Esophagus squamous epithelium (tissue), 5 donors: ENCODE measurements at regions not wholly inside any gene's neighbourhood (a gene's known extent, or its start where the extent isn't known, plus 50 kb on each side); places are given as distances from the start of the nearest gene placed in this dataset.
A peak's percentile ranks its signal among the peaks of the same experiment; 100 is the strongest.

Experiments
- DNase-seq: peaks from one replicate; lab custom pipeline; 2025; lab: John Stamatoyannopoulos, UW
- H3K27ac ChIP-seq, 4 donors: fragments of 200-600 bp; sonication (generic); one replicate each; pipeline ENCODE4 v1.5.1; 2016 to 2019; ENCODE audit warnings: mild to moderate bottlenecking in 1 of 4
- H3K27me3 ChIP-seq, 4 donors: fragments of 200-600 bp; sonication (generic); 1 replicate in 3 of 4; 2 replicates in 1 of 4; pipeline versions ENCODE4 v1.5.1 to v1.6.0; 2017 to 2021; ENCODE audit warnings: antibody characterized with exemption in 1 of 4
- H3K36me3 ChIP-seq, 3 donors: fragments of 200-600 bp; sonication (generic); one replicate each; pipeline ENCODE4 v1.5.1; 2016 to 2019
- H3K4me1 ChIP-seq, 3 donors: fragments of 200-600 bp; sonication (generic); one replicate each; pipeline ENCODE4 v1.5.1; 2017 to 2019
- H3K4me3 ChIP-seq, 4 donors: fragments of 200-600 bp; sonication (generic); 1 replicate in 3 of 4; 2 replicates in 1 of 4; pipeline ENCODE4 v1.5.1; 2016 to 2019; ENCODE audit warnings: mild to moderate bottlenecking in 2 of 4, moderate library complexity in 1 of 4
- H3K9me3 ChIP-seq, 3 donors: fragments of 200-600 bp; sonication (generic); one replicate each; pipeline ENCODE4 v1.5.1; 2016 to 2019
- CTCF ChIP-seq, 6 experiments: fragments of 450-650 bp in 4 of 6; fragments of 200-600 bp in 2 of 6; sonication (generic) in 2 of 6; IDR thresholded peaks; one replicate each; pipeline ENCODE4 v1.5.1; 2016 to 2019; ENCODE audit warnings: antibody characterized with exemption in 6 of 6, mild to moderate bottlenecking in 4 of 6, moderate library complexity in 4 of 6
- POLR2A ChIP-seq, 4 donors: fragments of 450-650 bp; IDR thresholded peaks; one replicate each; pipeline ENCODE4 v1.6.1; 2017; ENCODE audit warnings: antibody characterized with exemption in 4 of 4, mild to moderate bottlenecking in 4 of 4, moderate library complexity in 3 of 4
- WGBS, 2 donors: methylation state at CpG; one replicate each; pipeline ENCODE4 v1.1.5; 2018; 5-methylcytosine and 5-hydroxymethylcytosine counted together
- intact Hi-C: fragments of 100-400 bp; cut with DNase I; formaldehyde crosslinking; loops from one replicate; pipeline ENCODE4 v1.15.0; 2022
- donor health status: DM: yes; HTN: yes; CAD: no.

- no peaks in the 10 kb centered on the region for H3K9me3 ChIP-seq
- H3K27ac ChIP-seq = no peak overlapping the region
- no peak for DNase-seq
- H3K36me3 ChIP-seq = no peaks in the 10 kb centered on the region
- no peak for TF ChIP-seq POLR2A (IDR thresholded peaks at IDR 0.05)
- no peak for TF ChIP-seq CTCF (IDR thresholded peaks at IDR 0.05)
- H3K27me3 ChIP-seq = no peaks in the 10 kb centered on the region
- peaks cover 0 to 14% (median 5%) of the 10 kb centered on the region in 3 donors for H3K4me1 ChIP-seq
- H3K4me3 ChIP-seq = no peak overlapping the region
- intact Hi-C loops = no loop called here
- 28 to 57% methylated on average over 4 of the region's 5 CpGs for WGBS, 2 donors
Observed at GRCh38 chr10:30228417-30229036, 120.6 kb downstream of the MTPAP start.

- H3K36me3 ChIP-seq = no peaks in the 10 kb centered on the region
- WGBS, 2 donors = 62 to 68% methylated on average over 6 of the region's 6 CpGs
- H3K27me3 ChIP-seq = no peaks in the 10 kb centered on the region
- intact Hi-C loops = no loop called here
- no peak overlapping the region for H3K4me3 ChIP-seq
- DNase-seq = no peak
- no peak overlapping the region for H3K27ac ChIP-seq
- no peak for TF ChIP-seq CTCF (IDR thresholded peaks at IDR 0.05)
- no peak for TF ChIP-seq POLR2A (IDR thresholded peaks at IDR 0.05)
- H3K9me3 ChIP-seq = no peaks in the 10 kb centered on the region
- peaks cover 0 to 14% (median 5%) of the 10 kb centered on the region in 3 donors for H3K4me1 ChIP-seq
Observed at GRCh38 chr10:30227481-30227880, 121.6 kb downstream of the MTPAP start.

- 8 to 23% methylated on average over 16 of the region's 17 CpGs for WGBS, 2 donors
- Histone ChIP-seq H3K27me3 (no peaks in the 10 kb centered on the region), H3K4me1 (peaks cover 0 to 18% (median 5%) of the 10 kb centered on the region in 3 donors), H3K9me3 (no peaks in the 10 kb centered on the region), H3K4me3 (peak overlapping the region in 3 of 4 donors; percentile 1 to 44 (median 15)), H3K36me3 (no peaks in the 10 kb centered on the region), H3K27ac (peak overlapping the region in 3 of 4 donors; percentile 5 to 50 (median 33))
- no peak for DNase-seq
- intact Hi-C loops = no loop called here
- no peak for TF ChIP-seq CTCF (IDR thresholded peaks at IDR 0.05)
- TF ChIP-seq POLR2A (IDR thresholded peaks at IDR 0.05) = no peak
Observed at GRCh38 chr10:30219971-30220751, 128.9 kb downstream of the MTPAP start.

GRCh38 chr10:30216821-30217220 lies 132.3 kb downstream of the MTPAP start:
- Histone ChIP-seq H3K9me3 (no peaks in the 10 kb centered on the region), H3K4me1 (peaks cover 0 to 18% (median 5%) of the 10 kb centered on the region in 3 donors), H3K36me3 (no peaks in the 10 kb centered on the region), H3K27me3 (no peaks in the 10 kb centered on the region), H3K4me3 (no peak overlapping the region), H3K27ac (no peak overlapping the region)
- no peak for TF ChIP-seq POLR2A (IDR thresholded peaks at IDR 0.05)
- TF ChIP-seq CTCF (IDR thresholded peaks at IDR 0.05) = no peak
- no peak for DNase-seq
- intact Hi-C loops = no loop called here
- 64 to 70% methylated on average over 4 of the region's 4 CpGs for WGBS, 2 donors

GRCh38 chr10:30215623-30216022 lies 133.5 kb downstream of the MTPAP start:
- H3K36me3 ChIP-seq = no peaks in the 10 kb centered on the region
- no peaks in the 10 kb centered on the region for H3K27me3 ChIP-seq
- H3K27ac ChIP-seq = peak overlapping the region in 1 of 4 donors; percentile 42
- H3K4me3 ChIP-seq = peak overlapping the region in 1 of 4 donors; percentile 21
- intact Hi-C loops = no loop called here
- TF ChIP-seq POLR2A (IDR thresholded peaks at IDR 0.05) (no peak), CTCF (IDR thresholded peaks at IDR 0.05) (no peak)
- DNase-seq = no peak
- H3K4me1 ChIP-seq = peaks cover 0 to 12% (median 5%) of the 10 kb centered on the region in 3 donors
- H3K9me3 ChIP-seq = no peaks in the 10 kb centered on the region
- WGBS, 2 donors = 41 to 78% methylated on average over 6 to 8 of the region's 8 CpGs
